Lower leg skin (tissue), 3 donors: ENCODE measurements at regions not wholly inside any gene's neighbourhood (a gene's known extent, or its start where the extent isn't known, plus 50 kb on each side); places are given as distances from the start of the nearest gene placed in this dataset.

ENCODE experiments used
- CTCF ChIP-seq, 3 donors: fragments of 450-650 bp; IDR thresholded peaks; one replicate each; pipeline ENCODE4 v1.5.1; 2016; ENCODE audit warnings: antibody characterized with exemption in 3 of 3, mild to moderate bottlenecking in 3 of 3, moderate library complexity in 2 of 3
- POLR2A ChIP-seq, 2 donors: fragments of 450-650 bp; IDR thresholded peaks; one replicate each; pipeline ENCODE4 v1.6.1; 2016 to 2017; ENCODE audit warnings: antibody characterized with exemption in 2 of 2, mild to moderate bottlenecking in 1 of 2, moderate library complexity in 1 of 2

GRCh38 chr12:87784350-87784749 lies 244.9 kb downstream of the C12orf50 start:
- TF ChIP-seq CTCF (IDR thresholded peaks at IDR 0.05) (no peak), POLR2A (IDR thresholded peaks at IDR 0.05) (no peak)
